LoVo (cell line): ENCODE measurements at regions not wholly inside any gene's neighbourhood (a gene's known extent, or its start where the extent isn't known, plus 50 kb on each side); places are given as distances from the start of the nearest gene placed in this dataset.

ENCODE experiments used
- DNase-seq: peaks from one replicate; pipeline ENCODE4 v3.0.0-alpha.2; 2016; ENCODE audit warnings: low spot score

GRCh38 chr2:215712871-215713790 lies 277.3 kb upstream of the FN1 start:
- DNase-seq = no peak

- no peak for DNase-seq
These were observed 276.5 kb upstream of the FN1 start for GRCh38 chr2:215712219-215712868.

GRCh38 chr2:215711471-215712034 lies 275.7 kb upstream of the FN1 start:
- DNase-seq = no peak

- DNase-seq = no peak
These were observed 271.7 kb upstream of the FN1 start for GRCh38 chr2:215707608-215708007.

- no peak for DNase-seq
These were observed 270.0 kb upstream of the FN1 start for GRCh38 chr2:215705771-215706361.

GRCh38 chr2:215705281-215705680 lies 269.4 kb upstream of the FN1 start:
- no peak for DNase-seq

- no peak for DNase-seq
These were observed 266.4 kb upstream of the FN1 start for GRCh38 chr2:215702116-215702902.

- DNase-seq = no peak
These were observed 264.1 kb upstream of the FN1 start for GRCh38 chr2:215699700-215700538.

GRCh38 chr2:215699018-215699417 lies 263.1 kb upstream of the FN1 start:
- no peak for DNase-seq

GRCh38 chr2:215698566-215698965 lies 262.7 kb upstream of the FN1 start:
- no peak for DNase-seq

- no peak for DNase-seq
These were observed 261.6 kb upstream of the FN1 start for GRCh38 chr2:215697496-215697895.

- no peak for DNase-seq
These were observed 261.1 kb upstream of the FN1 start for GRCh38 chr2:215697003-215697402.

GRCh38 chr2:215695861-215696260 lies 260.0 kb upstream of the FN1 start:
- no peak for DNase-seq

- DNase-seq = no peak
These were observed 258.2 kb upstream of the FN1 start for GRCh38 chr2:215693999-215694580.

- no peak for DNase-seq
These were observed 257.5 kb upstream of the FN1 start for GRCh38 chr2:215693193-215693998.

- DNase-seq = no peak
These were observed 256.7 kb upstream of the FN1 start for GRCh38 chr2:215692387-215693079.

GRCh38 chr2:215691346-215691745 lies 255.5 kb upstream of the FN1 start:
- DNase-seq = no peak

GRCh38 chr2:215687149-215688031 lies 251.5 kb upstream of the FN1 start:
- DNase-seq = no peak
